ENCODE measurements at regions not wholly inside any gene's neighbourhood (a gene's known extent, or its start where the extent isn't known, plus 50 kb on each side); places are given as distances from the start of the nearest gene placed in this dataset.

DNA sequence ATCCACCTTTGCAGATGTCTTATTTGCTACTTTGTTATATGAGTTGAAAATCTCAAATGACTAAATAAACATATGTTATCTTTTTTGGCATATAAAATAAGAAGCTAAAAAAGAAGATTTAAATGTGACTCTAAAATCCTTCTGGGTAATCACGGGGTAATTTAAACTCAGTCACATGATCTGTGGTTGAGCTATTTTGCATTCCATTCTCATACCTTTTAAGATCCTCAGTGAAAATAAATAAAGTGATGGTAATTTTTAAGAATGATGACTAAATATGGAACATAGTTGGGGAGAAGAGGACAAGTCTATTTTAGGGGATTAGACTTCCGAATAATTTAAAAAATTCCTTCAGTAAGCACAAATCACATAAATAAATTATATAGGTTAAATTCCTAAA lies 1076.8 kb downstream of the TUSC7 start:
- intact Hi-C loops (cut with DNase I), result no loop called here
- no peak for DNase-seq (ENCODE audit: low spot score)

DNA sequence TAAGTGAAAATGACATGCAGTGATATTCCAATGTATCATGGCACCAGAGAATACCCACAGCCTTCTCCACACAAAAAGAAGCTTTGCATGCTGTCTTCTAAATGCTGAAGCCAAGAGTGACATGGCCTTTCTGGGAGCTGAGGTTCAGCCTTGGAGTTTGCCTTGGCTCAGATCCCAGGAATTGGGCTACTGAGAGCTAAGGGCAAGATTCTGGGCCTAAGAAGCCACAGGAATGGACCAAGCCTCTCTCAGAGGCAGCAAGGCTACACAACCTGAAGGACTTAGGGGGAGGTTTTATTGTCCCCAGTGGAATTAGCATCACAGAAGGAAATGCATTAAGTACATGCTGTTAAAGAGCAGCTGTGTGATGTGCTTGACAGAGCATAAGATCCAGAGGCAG lies 1078.5 kb downstream of the TUSC7 start:
- intact Hi-C loops (cut with DNase I), result no loop called here
- DNase-seq (ENCODE audit: low spot score), result no peak

DNA sequence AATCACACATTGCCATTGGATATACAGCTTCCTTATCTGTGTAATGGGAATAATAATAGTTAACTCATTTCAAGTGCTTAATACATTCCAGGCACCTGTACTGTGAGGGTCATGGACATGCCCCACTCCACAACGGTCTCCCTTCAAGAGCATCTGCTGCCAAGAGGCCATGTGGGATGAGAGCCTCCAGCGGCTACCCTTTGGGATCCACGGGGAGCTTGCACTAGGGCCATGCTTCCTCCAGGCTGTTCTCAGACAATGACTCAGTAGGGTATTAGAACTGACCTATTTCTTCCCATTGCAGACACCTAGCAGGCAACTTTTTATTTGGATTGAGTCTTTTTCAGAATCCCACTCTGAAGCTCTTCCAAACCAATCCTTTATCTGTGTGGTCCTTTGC lies 1078.9 kb downstream of the TUSC7 start:
- intact Hi-C loops (cut with DNase I), result no loop called here
- DNase-seq (ENCODE audit: low spot score), result no peak

DNA sequence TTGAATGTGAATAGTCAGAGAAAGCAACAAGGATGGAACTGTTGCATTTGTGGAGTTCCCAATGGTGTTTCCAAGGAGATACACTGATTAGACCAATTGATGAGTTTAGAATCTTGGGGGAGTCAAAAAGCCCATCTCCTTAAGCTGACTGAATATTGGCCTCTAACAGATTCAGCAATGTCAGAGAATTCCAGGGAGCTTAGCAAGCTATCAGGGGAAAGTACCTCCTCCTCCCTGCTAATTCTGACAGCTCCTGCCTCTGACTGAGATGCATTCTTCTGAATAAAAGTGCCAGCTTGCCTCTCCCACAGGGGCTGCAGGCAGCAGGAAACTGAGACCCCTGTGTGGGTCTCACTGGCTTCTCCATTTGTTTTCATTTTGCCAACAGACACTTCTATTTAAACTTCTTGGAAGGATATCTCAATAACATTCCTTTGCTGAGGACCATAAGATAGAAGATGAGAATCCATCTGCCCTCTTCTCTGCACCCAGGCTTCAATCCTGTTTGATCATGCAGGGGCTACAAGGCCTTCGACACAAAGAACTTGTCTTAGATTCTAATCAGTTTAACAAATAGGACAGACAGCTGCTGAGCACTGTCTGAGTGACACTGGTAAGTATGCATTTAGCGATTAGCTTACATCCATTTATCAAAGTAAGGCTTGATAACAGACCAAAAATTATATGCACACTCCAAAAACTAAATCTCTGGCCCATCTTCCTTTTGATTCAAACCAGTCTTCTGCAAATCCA lies 1080.8 kb downstream of the TUSC7 start:
- intact Hi-C loops (cut with DNase I), result no loop called here
- no peak for DNase-seq (ENCODE audit: low spot score)

DNA sequence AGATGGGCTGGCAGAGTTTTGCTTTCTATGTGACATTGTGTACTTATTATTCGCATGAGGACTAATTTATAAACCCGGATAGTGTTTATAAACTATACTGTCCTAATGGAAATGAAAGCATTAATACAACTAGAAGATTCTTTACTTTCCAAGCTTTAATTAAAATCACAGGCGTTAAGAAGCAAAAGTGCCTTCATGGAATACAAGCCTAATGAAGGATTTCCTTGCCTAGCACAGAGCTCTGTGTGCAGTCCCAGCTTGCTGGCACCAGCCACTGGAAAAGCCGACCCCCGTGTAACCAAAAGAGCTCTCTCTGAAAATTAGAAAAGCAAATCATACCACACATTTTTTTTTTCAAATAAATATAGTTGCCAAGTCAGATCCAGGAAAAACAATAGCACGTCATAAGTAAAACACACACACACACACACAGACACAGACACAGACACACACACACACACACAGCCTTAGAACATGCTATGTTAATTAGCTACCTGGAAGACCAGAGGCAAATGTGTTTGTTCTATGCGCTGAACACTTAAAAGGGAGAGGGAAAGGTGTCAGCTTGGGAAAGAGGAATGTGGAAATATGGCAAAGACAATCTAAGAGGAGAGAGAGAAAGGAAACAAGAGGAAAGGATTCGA lies 1084.2 kb downstream of the TUSC7 start:
- no peak for DNase-seq (ENCODE audit: low spot score)
- intact Hi-C loops (cut with DNase I), result no loop called here

DNA sequence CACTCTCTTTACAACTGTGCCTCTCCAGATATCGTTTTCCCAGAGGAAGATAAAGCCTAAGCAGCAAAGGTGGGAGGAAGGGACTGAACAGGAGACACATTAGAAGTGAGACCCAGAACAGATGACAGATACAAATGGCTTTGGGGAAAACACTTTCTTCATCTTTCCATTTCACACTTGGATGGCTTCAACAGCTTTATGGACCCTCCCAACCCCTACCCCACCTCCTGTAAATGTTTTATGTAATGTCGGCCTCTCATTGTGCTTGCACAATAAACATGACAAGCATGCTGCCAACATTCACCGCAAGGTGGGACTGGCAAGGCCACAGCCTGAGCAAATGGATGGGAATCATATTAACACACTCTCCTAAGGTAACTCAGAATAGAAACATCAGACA lies 1088.6 kb downstream of the TUSC7 start:
- no peak for DNase-seq (ENCODE audit: low spot score)
- intact Hi-C loops (cut with DNase I), result no loop called here

DNA sequence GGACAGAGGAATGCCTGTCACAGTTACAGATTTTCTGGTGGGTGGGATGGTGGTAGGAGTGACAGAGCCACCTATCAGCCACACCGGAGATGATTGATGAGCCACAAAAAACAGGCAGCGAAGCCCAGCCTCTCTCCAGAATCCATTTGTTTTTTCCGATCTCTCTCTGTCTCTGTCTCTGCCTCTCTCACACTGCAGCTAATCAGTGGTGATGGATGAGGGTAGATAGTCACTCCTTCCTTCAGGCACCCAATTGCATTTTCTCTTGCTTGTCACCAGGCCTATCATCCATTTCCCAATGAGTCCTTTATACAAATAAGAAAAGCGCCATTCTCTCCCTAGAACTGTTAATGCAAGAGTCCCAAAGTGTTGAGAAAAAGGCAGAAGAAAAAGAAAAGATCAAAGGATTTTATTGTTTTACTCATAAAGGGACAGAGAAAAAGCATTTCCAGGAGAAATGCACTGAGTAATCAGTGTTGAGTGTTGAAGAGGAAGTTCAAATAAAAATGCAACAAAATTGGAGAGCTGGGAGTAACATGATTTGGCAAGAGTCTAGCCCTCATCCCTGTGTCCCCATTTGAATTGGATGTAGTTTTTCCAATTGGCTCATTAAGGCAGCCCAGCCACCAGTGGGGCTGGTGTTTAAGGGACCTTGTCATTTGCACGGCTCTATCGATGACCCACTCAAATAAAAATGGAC lies 1089.3 kb downstream of the TUSC7 start:
- DNase-seq (ENCODE audit: low spot score), result no peak
- intact Hi-C loops (cut with DNase I), result no loop called here

DNA sequence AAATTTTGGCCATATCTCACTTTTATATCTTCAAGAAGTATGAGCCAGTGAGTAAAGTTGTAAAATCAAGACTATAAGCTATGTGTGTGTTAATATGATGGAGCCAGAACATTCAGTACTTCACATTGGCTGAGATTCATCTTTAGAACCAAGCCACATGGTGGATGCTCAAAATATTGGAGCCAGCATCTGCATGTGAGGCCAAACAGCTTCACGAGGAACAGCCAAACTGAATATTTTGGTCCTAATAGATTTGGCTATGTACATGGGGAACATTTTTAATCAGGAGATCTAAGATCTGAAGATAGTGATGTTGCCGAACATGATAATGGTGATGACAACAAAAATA lies 1089.8 kb downstream of the TUSC7 start:
- intact Hi-C loops (cut with DNase I), result no loop called here
- DNase-seq (ENCODE audit: low spot score), result no peak

DNA sequence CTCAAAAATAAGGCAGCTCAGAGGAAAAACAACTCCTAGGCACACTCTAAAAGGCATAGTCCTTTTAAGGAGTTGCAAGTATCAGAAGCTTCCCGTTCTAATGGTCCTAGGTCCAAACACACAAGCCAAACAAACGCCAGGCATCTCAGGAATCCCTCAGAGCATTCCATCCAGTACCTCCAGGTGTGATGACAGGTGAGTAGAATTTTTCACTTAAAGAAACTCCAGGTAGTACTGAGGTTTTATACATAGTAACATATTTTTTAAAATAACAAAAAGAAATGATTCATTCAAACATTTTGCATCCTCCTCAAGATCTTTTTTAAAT lies 1092.3 kb downstream of the TUSC7 start:
- intact Hi-C loops (cut with DNase I), result no loop called here
- no peak for DNase-seq (ENCODE audit: low spot score)

DNA sequence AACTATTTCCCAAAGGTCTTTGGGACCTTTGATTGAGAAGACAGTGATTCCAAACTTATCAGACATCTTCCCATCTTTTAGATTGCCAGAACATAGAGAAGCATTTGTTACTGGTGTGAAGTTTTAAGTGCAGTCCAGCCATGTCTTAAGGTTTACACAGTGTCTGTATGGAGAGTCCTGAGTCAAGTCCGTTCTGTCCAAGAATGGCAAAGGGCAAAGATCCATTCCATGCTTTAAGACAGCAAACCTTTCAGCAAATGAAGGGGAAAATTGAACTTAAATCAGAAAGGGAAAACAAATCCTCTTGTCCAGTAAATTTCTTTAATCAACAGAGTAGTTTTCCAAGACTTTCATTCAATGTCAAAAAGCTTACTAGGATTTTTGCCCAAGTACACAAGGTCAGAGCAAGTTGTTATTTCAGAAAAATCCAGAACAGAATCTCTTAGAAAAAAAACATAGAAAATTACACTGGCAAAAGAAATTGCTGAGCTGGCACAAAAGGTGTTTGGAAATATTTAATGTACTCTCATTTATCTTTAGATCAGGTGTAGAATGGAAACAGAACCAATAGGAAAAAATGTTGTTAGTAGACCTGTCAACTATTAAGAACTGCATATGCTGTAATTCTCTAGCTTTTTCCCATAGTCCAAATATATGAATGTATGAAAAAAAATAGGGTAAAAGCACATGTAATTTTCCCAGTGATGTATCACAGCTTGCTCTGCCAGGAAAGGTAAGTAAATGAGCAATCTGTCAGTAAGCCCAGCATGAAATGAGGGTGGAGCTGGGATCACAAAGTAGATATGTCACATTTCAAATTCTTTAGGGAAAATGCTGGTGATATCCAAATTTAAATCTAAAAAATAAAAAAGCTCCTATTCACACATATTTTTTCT lies 1099.9 kb downstream of the TUSC7 start:
- intact Hi-C loops (cut with DNase I), result no loop called here
- DNase-seq (ENCODE audit: low spot score), result no peak

DNA sequence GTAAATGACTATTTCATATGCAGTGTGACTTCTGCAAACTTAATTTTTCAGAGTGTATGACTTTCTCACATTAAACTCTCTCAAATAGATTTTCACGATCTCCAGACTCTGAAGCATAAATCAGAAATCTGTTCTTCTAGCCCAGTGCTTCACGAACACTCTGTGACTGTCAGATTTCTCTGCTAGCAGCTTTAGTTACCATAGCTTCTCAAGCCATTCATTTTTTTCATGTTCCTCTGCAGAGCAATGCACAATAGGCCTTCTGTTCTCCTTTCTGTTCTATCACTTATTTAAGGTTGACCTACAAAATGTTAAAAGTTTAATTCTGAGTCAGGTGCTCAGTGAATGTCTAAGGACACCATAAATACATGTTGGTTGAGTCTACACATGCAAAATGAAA lies 1102.2 kb downstream of the TUSC7 start:
- intact Hi-C loops (cut with DNase I), result no loop called here
- no peak for DNase-seq (ENCODE audit: low spot score)

DNA sequence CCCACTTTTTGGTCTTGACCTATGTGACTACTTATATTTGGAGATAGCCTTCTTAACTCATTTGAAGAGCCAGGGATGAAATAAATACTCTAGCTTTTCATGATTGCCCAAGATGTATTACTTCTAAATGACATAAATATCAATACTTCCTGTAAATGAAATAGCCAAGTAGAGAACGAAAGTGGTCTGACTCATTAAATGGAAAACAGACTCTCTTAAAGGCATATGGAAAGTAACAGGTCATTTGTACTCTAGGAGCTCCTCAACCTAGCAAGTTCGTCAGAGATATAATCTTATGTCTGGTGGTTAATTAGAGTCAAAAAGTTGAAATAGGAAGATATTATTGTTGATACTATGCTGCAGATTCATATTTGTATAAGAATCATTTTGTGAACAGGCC lies 1105.4 kb downstream of the TUSC7 start:
- intact Hi-C loops (cut with DNase I), result no loop called here

DNA sequence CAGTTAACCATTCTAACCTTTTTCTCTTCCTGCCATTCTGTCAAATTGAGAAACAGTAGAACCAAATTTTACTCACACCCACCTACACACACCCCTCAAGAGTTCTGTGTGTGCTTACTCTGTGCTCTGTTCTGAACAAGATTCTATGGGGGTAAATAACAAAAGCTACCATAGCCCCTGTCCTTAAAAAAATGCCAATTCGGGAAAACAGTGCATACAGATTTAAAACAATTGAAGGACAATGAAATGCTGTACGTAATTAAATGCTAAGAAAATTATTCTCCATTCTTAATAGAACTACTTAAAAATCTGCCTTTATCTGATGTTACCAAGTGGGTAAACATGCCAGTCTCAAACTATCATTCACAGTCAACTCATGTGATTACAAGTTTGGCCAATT lies 1107.5 kb downstream of the TUSC7 start:
- intact Hi-C loops (cut with DNase I), result no loop called here
- DNase-seq (ENCODE audit: low spot score), result no peak

More for the DNA sequence above, 1105.4 kb downstream of the TUSC7 start:
- no peak for DNase-seq (ENCODE audit: low spot score)

DNA sequence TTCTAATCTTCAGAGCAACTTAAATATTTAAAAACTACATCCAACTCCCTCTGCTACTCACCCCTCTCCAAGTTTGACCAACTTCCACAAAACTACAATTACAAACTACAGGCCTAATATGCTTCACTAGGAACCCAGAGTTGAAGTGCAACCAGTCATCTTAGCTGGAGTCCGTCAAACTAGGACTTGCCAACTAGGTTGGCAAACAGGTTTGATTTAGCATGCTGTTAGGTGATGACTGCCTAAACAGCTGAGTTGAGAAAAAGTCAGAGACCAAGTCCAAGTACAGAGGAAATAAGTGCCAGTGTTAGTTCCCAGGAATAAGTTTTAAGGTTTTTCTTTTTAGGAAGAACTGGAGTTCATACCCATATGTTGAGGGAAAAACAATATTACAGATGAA lies 1109.0 kb downstream of the TUSC7 start:
- no peak for DNase-seq (ENCODE audit: low spot score)
- intact Hi-C loops (cut with DNase I), result no loop called here

DNA sequence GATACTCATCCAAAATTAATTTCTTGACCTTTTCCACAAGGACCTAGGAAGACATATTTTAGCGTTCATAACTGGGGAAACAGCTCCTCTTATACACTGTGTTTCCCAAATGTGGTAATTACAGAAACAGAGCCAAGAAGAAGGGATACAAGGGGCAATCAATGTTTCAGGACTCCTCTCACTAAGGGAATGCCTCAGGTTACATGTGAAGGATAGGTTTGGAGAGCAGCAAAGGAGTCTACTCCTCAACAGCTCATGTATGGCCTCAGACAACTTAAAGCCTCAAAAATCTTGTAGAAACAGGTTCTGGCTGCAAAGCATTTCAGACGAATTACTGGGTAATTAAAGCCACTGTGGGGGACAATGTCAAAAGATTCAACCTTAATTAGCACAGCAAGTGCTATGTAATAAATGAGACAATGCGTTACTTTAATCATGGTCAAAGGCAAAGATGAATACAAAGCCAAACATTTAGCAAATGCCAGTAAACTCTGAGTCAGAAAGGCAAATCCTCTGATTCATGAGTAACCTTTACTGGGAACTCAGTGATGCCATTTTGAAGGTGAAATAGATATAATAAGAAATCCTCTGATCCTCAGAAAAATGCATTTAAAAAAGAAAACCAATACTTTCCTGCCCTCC lies 1111.2 kb downstream of the TUSC7 start:
- no peak for DNase-seq (ENCODE audit: low spot score)
- intact Hi-C loops (cut with DNase I), result no loop called here

DNA sequence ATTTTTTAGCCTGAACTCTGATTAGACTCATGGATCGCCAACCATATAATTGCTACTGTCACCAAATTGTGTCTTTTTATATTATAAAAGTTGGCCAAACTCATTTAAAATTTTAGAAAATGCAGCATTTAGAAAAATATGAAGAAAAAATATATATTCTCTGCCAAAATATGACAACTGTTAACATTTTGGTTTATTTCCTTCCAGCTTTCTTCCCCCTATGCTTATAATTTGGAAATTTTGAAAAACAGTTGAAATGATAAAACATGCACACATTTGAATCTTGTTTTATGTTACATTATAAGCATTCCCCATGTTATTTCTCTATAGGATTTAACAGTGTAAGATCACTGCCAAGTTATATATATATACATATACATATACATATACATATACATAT lies 1112.8 kb downstream of the TUSC7 start:
- DNase-seq (ENCODE audit: low spot score), result no peak
- intact Hi-C loops (cut with DNase I), result no loop called here

DNA sequence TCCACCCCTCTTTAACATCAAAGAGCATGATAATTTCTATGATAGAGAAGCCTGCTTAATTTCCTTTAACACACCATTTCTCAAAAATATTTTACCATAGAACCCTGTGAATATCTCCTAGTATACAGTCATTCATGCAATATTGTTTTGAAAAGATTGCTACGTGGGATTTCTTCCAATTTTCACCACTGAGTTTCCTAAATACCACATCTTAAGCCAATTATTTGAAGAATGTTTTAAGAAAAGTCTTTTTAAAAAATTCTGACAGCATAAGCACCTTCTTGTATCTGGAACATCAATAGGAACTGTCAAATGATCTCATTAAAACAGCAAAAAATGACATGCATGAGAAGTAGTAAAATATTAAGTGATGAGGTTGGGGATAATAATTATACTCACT lies 1126.7 kb downstream of the TUSC7 start:
- intact Hi-C loops (cut with DNase I), result no loop called here
- DNase-seq (ENCODE audit: low spot score), result no peak

DNA sequence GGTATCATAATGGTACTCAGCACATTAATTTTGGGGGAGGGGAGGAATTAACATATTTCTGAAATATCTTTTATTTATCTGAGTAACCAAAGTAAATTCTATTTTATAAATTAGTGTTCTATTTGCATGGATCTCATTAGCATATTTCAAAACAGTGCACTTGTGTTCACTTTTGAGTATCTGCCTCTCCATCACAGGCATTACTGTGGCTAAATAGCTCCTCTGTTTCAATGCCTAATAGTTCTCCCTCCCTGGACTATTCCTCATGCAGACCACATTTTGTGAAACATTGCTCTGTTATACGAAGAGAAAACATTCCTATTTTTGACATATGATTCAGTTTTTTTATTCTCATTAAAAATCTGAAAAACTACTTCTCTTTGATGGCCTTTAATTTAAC lies 1127.8 kb downstream of the TUSC7 start:
- intact Hi-C loops (cut with DNase I), result no loop called here
- no peak for DNase-seq (ENCODE audit: low spot score)

DNA sequence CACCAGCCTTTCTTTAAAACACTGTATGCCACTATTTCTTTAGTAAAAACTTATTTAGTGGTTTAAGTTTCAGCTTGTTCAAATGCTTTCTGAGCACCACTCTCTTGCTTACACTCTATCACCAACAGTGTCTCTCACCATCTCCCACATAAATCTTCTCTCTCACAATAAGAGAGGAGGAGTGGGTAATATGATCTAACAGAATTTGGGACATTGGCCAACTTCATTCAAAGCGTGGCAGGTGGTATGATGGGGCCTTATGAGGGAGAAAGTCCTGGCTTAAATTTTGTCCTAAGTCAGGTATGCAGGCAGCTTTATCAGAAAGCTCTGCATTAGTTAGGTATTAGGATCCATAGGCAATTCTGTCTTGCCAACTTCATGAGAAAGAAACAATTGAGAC lies 1132.5 kb downstream of the TUSC7 start:
- DNase-seq (ENCODE audit: low spot score), result no peak

DNA sequence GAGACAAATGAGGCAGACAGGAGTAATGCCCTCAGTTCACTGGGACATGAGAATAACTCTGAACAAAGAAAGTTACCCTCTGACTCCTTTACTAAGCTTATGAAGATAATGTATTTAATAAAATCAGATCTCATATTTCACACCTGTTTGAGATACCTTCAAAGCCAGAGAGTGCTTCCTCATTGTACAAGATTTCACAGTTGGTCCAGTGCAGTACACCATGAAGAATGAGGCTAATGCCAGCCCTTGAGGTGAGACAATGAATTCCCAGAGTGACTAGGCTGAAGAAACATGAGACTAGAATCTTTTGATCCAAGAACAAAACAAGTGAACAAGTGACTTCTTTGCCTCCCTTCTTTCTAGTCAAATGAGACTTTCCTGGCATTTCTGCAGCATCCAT lies 1133.8 kb downstream of the TUSC7 start:
- intact Hi-C loops (cut with DNase I), result no loop called here
- no peak for DNase-seq (ENCODE audit: low spot score)

More for the DNA sequence above, 1132.5 kb downstream of the TUSC7 start:
- intact Hi-C loops (cut with DNase I), result no loop called here

Measured in cardiac septum (tissue), 1 donor.